B cell (primary cell): ENCODE measurements at regions not wholly inside any gene's neighbourhood (a gene's known extent, or its start where the extent isn't known, plus 50 kb on each side); places are given as distances from the start of the nearest gene placed in this dataset.

Source experiments
- ATAC-seq: fragments of 200-7000 bp; cut with Tn5 transposase; one replicate; pipeline ENCODE4 v1.10.0; 2021; ENCODE audit warnings: low read depth, mild to moderate bottlenecking, moderate number of reproducible peaks, moderate library complexity
- CTCF ChIA-PET: fragments of 350-600 bp; sonication (Branson Sonifier 250); formaldehyde crosslinking; loops from one replicate; lab custom pipeline; 2021; ENCODE audit warnings: antibody characterized with exemption, inconsistent platforms; lab: Charles Lee
- POLR2A ChIA-PET: fragments of 350-600 bp; sonication (Branson Sonifier 250); formaldehyde crosslinking; loops from one replicate; lab custom pipeline; 2021; ENCODE audit warnings: antibody characterized with exemption; lab: Charles Lee
- DNase-seq: peaks from one replicate; pipeline ENCODE4 v3.0.0; 2013
- H2AFZ ChIP-seq: 2 replicates; pipeline ENCODE4 v1.6.1; 2012; ENCODE audit warnings: mild to moderate bottlenecking, low read depth, low read length; ENCODE audit not compliant: insufficient read depth, poor library complexity, severe bottlenecking
- H3K27ac ChIP-seq, 2 donors: 1 replicate in 1 of 2; 2 replicates in 1 of 2; pipeline ENCODE4 v1.5.1; 2012 to 2013; ENCODE audit warnings: low read length in 2 of 2, mild to moderate bottlenecking in 2 of 2, moderate library complexity in 1 of 2
- H3K27me3 ChIP-seq, 4 experiments: fragments of 200-600 bp in 1 of 4; sonication (generic) in 1 of 4; replicated peaks in 1 of 4; 1 replicate in 2 of 4; 2 replicates in 2 of 4; pipeline versions ENCODE4 v1.6.1 to v1.7.0; 2013 to 2016; ENCODE audit warnings: low read length in 3 of 4, mild to moderate bottlenecking in 2 of 4, mixed read lengths in 1 of 4, moderate library complexity in 1 of 4; ENCODE audit not compliant: insufficient read depth in 4 of 4, control insufficient read depth in 3 of 4; ENCODE audit errors: control extremely low read depth in 1 of 4
- H3K36me3 ChIP-seq, 2 experiments: replicated peaks in 1 of 2; 1 replicate in 1 of 2; 2 replicates in 1 of 2; pipeline versions ENCODE4 v1.6.1 to v1.7.1; 2013; ENCODE audit warnings: low read length in 1 of 2; ENCODE audit not compliant: insufficient read depth in 2 of 2, control insufficient read depth in 1 of 2; ENCODE audit errors: control extremely low read depth in 1 of 2, extremely low read depth in 1 of 2
- H3K4me1 ChIP-seq, 2 donors: fragments of 200-600 bp in 1 of 2; sonication (generic) in 1 of 2; 1 replicate in 1 of 2; 2 replicates in 1 of 2; pipeline versions ENCODE4 v1.5.1 to v1.6.1; 2013 to 2017; ENCODE audit warnings: low read length in 2 of 2; ENCODE audit not compliant: control insufficient read depth in 2 of 2, insufficient read depth in 2 of 2
- H3K4me2 ChIP-seq: replicated peaks from 2 replicates; pipeline ENCODE3; 2012; ENCODE audit warnings: mild to moderate bottlenecking, low read depth, low read length; ENCODE audit not compliant: poor library complexity, severe bottlenecking
- H3K4me3 ChIP-seq, 5 experiments: fragments of 200-600 bp in 1 of 5; sonication (generic) in 1 of 5; 1 replicate in 3 of 5; 2 replicates in 2 of 5; pipeline versions ENCODE4 v1.5.1 to v1.7.0; 2011 to 2016; ENCODE audit warnings: low read length in 4 of 5, mild to moderate bottlenecking in 4 of 5, low read depth in 2 of 5, control low read depth in 1 of 5, moderate library complexity in 1 of 5; ENCODE audit not compliant: insufficient read depth in 1 of 5; ENCODE audit errors: control extremely low read depth in 1 of 5, extremely low read depth in 1 of 5
- H3K79me2 ChIP-seq: fragments of 200-600 bp; sonication (generic); one replicate; pipeline ENCODE4 v1.6.0; 2016; ENCODE audit warnings: low read length; ENCODE audit not compliant: control insufficient read depth, insufficient read depth
- H3K9ac ChIP-seq: fragments of 200-600 bp; sonication (generic); 2 replicates; pipeline ENCODE4 v1.6.1; 2017; ENCODE audit warnings: mild to moderate bottlenecking, low read length, moderate library complexity
- H3K9me3 ChIP-seq, 3 donors: one replicate each; pipeline versions ENCODE4 v1.6.1 to v1.7.1; 2013; ENCODE audit warnings: low read length in 2 of 3; ENCODE audit not compliant: control insufficient read depth in 2 of 3, insufficient read depth in 1 of 3; ENCODE audit errors: control extremely low read depth in 1 of 3
- H4K20me1 ChIP-seq: 2 replicates; pipeline ENCODE4 v1.6.0; 2012; ENCODE audit warnings: mild to moderate bottlenecking, low read length; ENCODE audit not compliant: insufficient read depth, control insufficient read depth, poor library complexity, severe bottlenecking
- H3K27ac Mint-ChIP-seq: one replicate; pipeline ENCODE4 v1.8.0; 2021; ENCODE audit warnings: mixed read lengths
- H3K27me3 Mint-ChIP-seq: one replicate; pipeline ENCODE4 v1.8.0; 2021; ENCODE audit warnings: mixed read lengths
- H3K4me1 Mint-ChIP-seq: one replicate; pipeline ENCODE4 v1.8.0; 2021; ENCODE audit warnings: mixed read lengths
- H3K4me3 Mint-ChIP-seq: one replicate; pipeline ENCODE4 v1.8.0; 2021; ENCODE audit warnings: mixed read lengths
- H3K9me3 Mint-ChIP-seq: one replicate; pipeline ENCODE4 v1.8.0; 2022; ENCODE audit warnings: mixed read lengths; ENCODE audit not compliant: insufficient read depth
- CTCF ChIP-seq: fragments of 200-600 bp; IDR thresholded peaks from one replicate; pipeline ENCODE4 v1.8.0; 2022; ENCODE audit warnings: antibody characterized with exemption, mild to moderate bottlenecking
- EZH2 ChIP-seq: IDR thresholded peaks from 2 replicates; pipeline ENCODE4 v1.6.1; 2012; ENCODE audit warnings: borderline replicate concordance, low read depth, mild to moderate bottlenecking, moderate library complexity, low read length; ENCODE audit not compliant: insufficient read depth, poor library complexity, severe bottlenecking
- WGBS: methylation state at CpG from one replicate; pipeline ENCODE4 v1.1.5; 2013; ENCODE audit warnings: missing lambda C conversion rate; ENCODE audit not compliant: insufficient coverage; 5-methylcytosine and 5-hydroxymethylcytosine counted together
- intact Hi-C: fragments of 100-400 bp; cut with micrococcal nuclease; formaldehyde crosslinking; loops from one replicate; pipeline ENCODE4 v1.10.0; 2022

- POLR2A ChIA-PET = no interaction called here
- no peak overlapping the region for H3K4me3 Mint-ChIP-seq
- no peak overlapping the region for H3K9ac ChIP-seq
- no peaks in the 10 kb centered on the region for H3K27me3 Mint-ChIP-seq
- 87% methylated on average over 4 of the region's 6 CpGs for WGBS
- H3K27ac Mint-ChIP-seq = no peak overlapping the region
- no peaks in the 10 kb centered on the region for H3K4me1 Mint-ChIP-seq
- TF ChIP-seq CTCF = no peak
- TF ChIP-seq EZH2 = no peak
- H3K79me2 ChIP-seq = no peaks in the 10 kb centered on the region
- no peak overlapping the region for H3K27ac ChIP-seq
- no peaks in the 10 kb centered on the region for H4K20me1 ChIP-seq
- no peaks in the 10 kb centered on the region for H3K4me1 ChIP-seq
- CTCF ChIA-PET = no interaction called here
- intact Hi-C loops = no loop called here
- no peak overlapping the region for H3K4me2 ChIP-seq
- peaks cover 0 to 10% (median 0%) of the 10 kb centered on the region in 3 donors for H3K9me3 ChIP-seq
- no peak overlapping the region for H2AFZ ChIP-seq
- DNase-seq (no peak), ATAC-seq (no peak)
- H3K4me3 ChIP-seq = no peak overlapping the region
- peaks cover 6% of the 10 kb centered on the region for H3K9me3 Mint-ChIP-seq
- no peaks in the 10 kb centered on the region for H3K36me3 ChIP-seq
- no peaks in the 10 kb centered on the region for H3K27me3 ChIP-seq
Measured at GRCh38 chr5:31075981-31076380, 117.5 kb upstream of the CDH6 start.

- ATAC-seq (no peak), DNase-seq (no peak)
- H4K20me1 ChIP-seq = no peaks in the 10 kb centered on the region
- intact Hi-C loops = no loop called here
- peaks cover 7% of the 10 kb centered on the region for H3K9me3 Mint-ChIP-seq
- no peaks in the 10 kb centered on the region for H3K27me3 ChIP-seq
- TF ChIP-seq EZH2 (no peak), CTCF (no peak)
- no peaks in the 10 kb centered on the region for H3K36me3 ChIP-seq
- no peak overlapping the region for H3K4me3 ChIP-seq
- no peak overlapping the region for H2AFZ ChIP-seq
- no peak overlapping the region for H3K4me3 Mint-ChIP-seq
- H3K27me3 Mint-ChIP-seq = no peaks in the 10 kb centered on the region
- H3K27ac Mint-ChIP-seq = no peak overlapping the region
- H3K4me1 ChIP-seq = no peaks in the 10 kb centered on the region
- H3K79me2 ChIP-seq = no peaks in the 10 kb centered on the region
- H3K4me1 Mint-ChIP-seq = no peaks in the 10 kb centered on the region
- POLR2A ChIA-PET = no interaction called here
- CTCF ChIA-PET = no interaction called here
- H3K9ac ChIP-seq = no peak overlapping the region
- H3K4me2 ChIP-seq = no peak overlapping the region
- no peak overlapping the region for H3K27ac ChIP-seq
- 90% methylated on average over 1 of the region's 1 CpG for WGBS
- H3K9me3 ChIP-seq = no peaks in the 10 kb centered on the region
Measured at GRCh38 chr5:31068287-31068686, 125.2 kb upstream of the CDH6 start.
